OCI-LY3 (cell line): ENCODE measurements at regions not wholly inside any gene's neighbourhood (a gene's known extent, or its start where the extent isn't known, plus 50 kb on each side); places are given as distances from the start of the nearest gene placed in this dataset.

Experiments used
- H2AFZ ChIP-seq: fragments of 200-600, 300-600 bp; shearing (Covaris generic); 2 replicates; pipeline ENCODE4 v1.6.0; 2014; ENCODE audit warnings: antibody characterized with exemption, low read depth, low read length
- H3K27ac ChIP-seq: fragments of 200-600, 300-600 bp; sonication (generic); 2 replicates; pipeline ENCODE4 v1.5.1; 2014; ENCODE audit warnings: mild to moderate bottlenecking, low read length, moderate library complexity, mixed read lengths
- H3K27me3 ChIP-seq: fragments of 200-600, 300-600 bp; sonication (generic); 2 replicates; pipeline ENCODE4 v1.6.1; 2014; ENCODE audit warnings: low read depth, low read length, mixed read lengths
- H3K36me3 ChIP-seq: fragments of 200-600, 300-600 bp; sonication (generic); replicated peaks from 2 replicates; pipeline ENCODE3; 2014; ENCODE audit warnings: low read depth, low read length, mixed read lengths
- H3K4me1 ChIP-seq: fragments of 300-600, 200-600 bp; sonication (generic); 2 replicates; pipeline ENCODE4 v1.6.1; 2014; ENCODE audit warnings: low read length, mixed read lengths
- H3K4me2 ChIP-seq: fragments of 200-600, 300-600 bp; sonication (generic); 2 replicates; pipeline ENCODE4 v1.6.1; 2014; ENCODE audit warnings: low read length, mixed read lengths
- H3K4me3 ChIP-seq: fragments of 300-600, 200-600 bp; sonication (generic); 2 replicates; pipeline ENCODE4 v1.5.1; 2014; ENCODE audit warnings: antibody characterized with exemption, mild to moderate bottlenecking, low read length, moderate library complexity
- H3K79me2 ChIP-seq: fragments of 300-600, 200-600 bp; shearing (Covaris generic); 2 replicates; pipeline ENCODE4 v1.6.1; 2014; ENCODE audit warnings: mild to moderate bottlenecking, low read length, mixed read lengths
- H3K9ac ChIP-seq: fragments of 300-600, 200-600 bp; shearing (Covaris generic); 2 replicates; pipeline ENCODE4 v1.6.0; 2014; ENCODE audit warnings: mild to moderate bottlenecking, low read length, moderate library complexity
- H3K9me3 ChIP-seq: fragments of 200-600, 300-600 bp; shearing (Covaris generic); 2 replicates; pipeline ENCODE4 v1.6.1; 2014; ENCODE audit warnings: low read length, mixed read lengths; ENCODE audit not compliant: insufficient read depth
- H4K20me1 ChIP-seq: fragments of 200-600, 300-600 bp; sonication (generic); 2 replicates; pipeline ENCODE4 v1.6.1; 2016; ENCODE audit warnings: low read length, mixed read lengths; ENCODE audit not compliant: insufficient read depth
- EZH2phosphoT487 ChIP-seq: fragments of 200-600 bp; shearing (Covaris generic); IDR thresholded peaks from 2 replicates; pipeline ENCODE4 v1.6.1; 2018; ENCODE audit warnings: antibody characterized with exemption, mixed run types, low read depth
- TF ChIP-seq, protein P1 (sequence below): fragments of 200-600, 300-600 bp; sonication (generic); IDR thresholded peaks from 2 replicates; pipeline ENCODE4 v1.5.1; 2014; ENCODE audit warnings: antibody characterized with exemption, low read length, low read depth

DNA sequence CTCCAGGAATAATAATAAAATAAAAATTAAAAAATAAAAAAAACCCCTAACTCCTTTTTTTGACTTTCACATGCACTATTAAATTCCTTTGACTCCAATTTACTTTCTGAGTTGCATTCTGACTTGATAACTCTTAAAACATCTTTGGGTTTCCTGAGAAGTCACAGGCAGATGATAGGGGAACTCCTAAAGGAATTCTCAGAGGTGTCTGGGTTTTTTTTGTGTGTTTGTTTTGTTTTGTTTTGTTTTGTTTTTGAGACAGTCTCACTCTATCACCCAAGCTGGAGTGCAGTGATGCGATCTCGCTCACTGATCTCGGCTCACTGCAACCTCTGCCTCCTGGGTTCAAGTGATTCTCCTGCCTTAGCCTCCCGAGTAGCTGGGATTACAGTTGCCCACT, 52.7 kb upstream of the APBB1IP start:
- H3K9ac ChIP-seq, result no peak overlapping the region
- TF ChIP-seq, protein P1, sequence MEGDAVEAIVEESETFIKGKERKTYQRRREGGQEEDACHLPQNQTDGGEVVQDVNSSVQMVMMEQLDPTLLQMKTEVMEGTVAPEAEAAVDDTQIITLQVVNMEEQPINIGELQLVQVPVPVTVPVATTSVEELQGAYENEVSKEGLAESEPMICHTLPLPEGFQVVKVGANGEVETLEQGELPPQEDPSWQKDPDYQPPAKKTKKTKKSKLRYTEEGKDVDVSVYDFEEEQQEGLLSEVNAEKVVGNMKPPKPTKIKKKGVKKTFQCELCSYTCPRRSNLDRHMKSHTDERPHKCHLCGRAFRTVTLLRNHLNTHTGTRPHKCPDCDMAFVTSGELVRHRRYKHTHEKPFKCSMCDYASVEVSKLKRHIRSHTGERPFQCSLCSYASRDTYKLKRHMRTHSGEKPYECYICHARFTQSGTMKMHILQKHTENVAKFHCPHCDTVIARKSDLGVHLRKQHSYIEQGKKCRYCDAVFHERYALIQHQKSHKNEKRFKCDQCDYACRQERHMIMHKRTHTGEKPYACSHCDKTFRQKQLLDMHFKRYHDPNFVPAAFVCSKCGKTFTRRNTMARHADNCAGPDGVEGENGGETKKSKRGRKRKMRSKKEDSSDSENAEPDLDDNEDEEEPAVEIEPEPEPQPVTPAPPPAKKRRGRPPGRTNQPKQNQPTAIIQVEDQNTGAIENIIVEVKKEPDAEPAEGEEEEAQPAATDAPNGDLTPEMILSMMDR, result no peak
- no peak for TF ChIP-seq EZH2phosphoT487
- H3K4me1 ChIP-seq, result peaks cover 8% of the 10 kb centered on the region
- H4K20me1 ChIP-seq, result no peaks in the 10 kb centered on the region
- H3K36me3 ChIP-seq, result no peaks in the 10 kb centered on the region
- H3K4me2 ChIP-seq, result no peak overlapping the region
- H3K27me3 ChIP-seq, result no peaks in the 10 kb centered on the region
- no peak overlapping the region for H2AFZ ChIP-seq
- no peak overlapping the region for H3K27ac ChIP-seq
- no peaks in the 10 kb centered on the region for H3K9me3 ChIP-seq
- no peak overlapping the region for H3K4me3 ChIP-seq
- no peaks in the 10 kb centered on the region for H3K79me2 ChIP-seq

DNA sequence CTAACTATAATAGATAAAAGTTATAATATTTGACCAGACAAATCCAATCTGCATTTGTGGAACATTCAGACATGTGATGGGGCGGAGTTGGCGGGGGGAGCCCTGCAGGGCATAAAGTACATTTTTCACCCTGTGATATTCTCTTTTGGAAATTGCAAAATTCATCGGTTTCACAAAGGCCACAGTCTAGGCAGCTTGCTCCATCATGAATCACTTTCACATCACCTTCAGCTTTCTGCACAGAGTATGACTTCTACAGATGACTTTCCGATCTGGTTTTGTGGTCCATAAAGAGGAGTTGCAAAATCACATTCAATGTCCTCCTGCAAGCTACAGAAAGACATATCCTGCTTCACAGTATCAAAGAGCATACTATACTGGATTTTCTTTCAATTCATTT, 51.4 kb upstream of the APBB1IP start:
- H3K4me1 ChIP-seq, result peaks cover 8% of the 10 kb centered on the region
- H3K9me3 ChIP-seq, result no peaks in the 10 kb centered on the region
- no peak overlapping the region for H3K9ac ChIP-seq
- no peak for TF ChIP-seq EZH2phosphoT487
- TF ChIP-seq, protein P1, result no peak
- peak overlapping the region; percentile 17 for H3K4me2 ChIP-seq
- H4K20me1 ChIP-seq, result no peaks in the 10 kb centered on the region
- no peak overlapping the region for H3K27ac ChIP-seq
- H3K79me2 ChIP-seq, result no peaks in the 10 kb centered on the region
- H3K36me3 ChIP-seq, result no peaks in the 10 kb centered on the region
- no peak overlapping the region for H2AFZ ChIP-seq
- H3K27me3 ChIP-seq, result no peaks in the 10 kb centered on the region
- H3K4me3 ChIP-seq, result no peak overlapping the region
